ENCODE measurements at regions not wholly inside any gene's neighbourhood (a gene's known extent, or its start where the extent isn't known, plus 50 kb on each side); places are given as distances from the start of the nearest gene placed in this dataset.

DNA sequence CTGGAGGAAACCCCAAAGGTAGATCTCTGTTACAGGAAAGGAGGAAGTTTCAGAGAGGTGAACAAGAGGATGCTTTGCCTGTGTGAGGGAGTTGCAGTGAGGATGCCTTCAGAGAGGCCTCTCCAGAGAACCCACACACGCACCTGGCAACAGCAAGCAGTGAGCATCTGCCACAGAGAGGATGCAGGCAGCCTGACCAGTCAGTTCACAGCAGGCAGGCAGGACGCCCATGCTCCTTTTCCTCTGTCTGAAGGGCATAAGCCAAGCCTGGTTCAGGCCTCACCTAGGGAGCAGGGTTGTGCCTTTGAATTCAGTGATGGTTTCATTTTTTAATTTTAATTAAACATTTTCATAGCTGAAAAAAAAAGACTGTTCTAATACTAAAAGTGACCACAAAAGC is 346.0 kb upstream of the MARCKS start:
- TF ChIP-seq, protein P1, sequence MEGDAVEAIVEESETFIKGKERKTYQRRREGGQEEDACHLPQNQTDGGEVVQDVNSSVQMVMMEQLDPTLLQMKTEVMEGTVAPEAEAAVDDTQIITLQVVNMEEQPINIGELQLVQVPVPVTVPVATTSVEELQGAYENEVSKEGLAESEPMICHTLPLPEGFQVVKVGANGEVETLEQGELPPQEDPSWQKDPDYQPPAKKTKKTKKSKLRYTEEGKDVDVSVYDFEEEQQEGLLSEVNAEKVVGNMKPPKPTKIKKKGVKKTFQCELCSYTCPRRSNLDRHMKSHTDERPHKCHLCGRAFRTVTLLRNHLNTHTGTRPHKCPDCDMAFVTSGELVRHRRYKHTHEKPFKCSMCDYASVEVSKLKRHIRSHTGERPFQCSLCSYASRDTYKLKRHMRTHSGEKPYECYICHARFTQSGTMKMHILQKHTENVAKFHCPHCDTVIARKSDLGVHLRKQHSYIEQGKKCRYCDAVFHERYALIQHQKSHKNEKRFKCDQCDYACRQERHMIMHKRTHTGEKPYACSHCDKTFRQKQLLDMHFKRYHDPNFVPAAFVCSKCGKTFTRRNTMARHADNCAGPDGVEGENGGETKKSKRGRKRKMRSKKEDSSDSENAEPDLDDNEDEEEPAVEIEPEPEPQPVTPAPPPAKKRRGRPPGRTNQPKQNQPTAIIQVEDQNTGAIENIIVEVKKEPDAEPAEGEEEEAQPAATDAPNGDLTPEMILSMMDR (IDR thresholded peaks at IDR 0.05; ENCODE audit: low read depth, low read length, missing control alignments) = no peak
- no peak overlapping the region for H3K4me3 ChIP-seq (ENCODE audit: low read depth, low read length)
- no peak for DNase-seq (ENCODE audit: low read depth)
- in situ Hi-C loops (cut with HindIII; ENCODE audit: low sequenced_read_pairs) = no loop called here

DNA sequence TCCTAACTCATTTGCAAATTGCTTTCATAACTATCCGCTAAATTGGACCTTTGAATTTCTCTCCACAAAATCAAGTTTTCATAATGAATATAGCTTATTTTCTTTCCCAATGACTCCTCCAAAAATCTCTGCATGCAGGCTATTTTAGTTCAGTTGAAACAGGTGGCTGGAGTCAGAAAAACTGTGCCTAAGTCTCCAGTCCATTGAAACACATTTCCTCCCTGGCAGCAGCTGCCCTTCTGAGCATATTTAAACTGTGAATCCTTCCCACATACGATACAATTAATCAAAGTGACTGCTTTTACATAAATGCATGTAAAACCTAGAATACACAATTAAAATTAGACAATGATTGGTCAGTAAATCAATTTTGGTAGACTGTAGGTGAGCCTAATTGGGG is 344.6 kb upstream of the MARCKS start:
- in situ Hi-C loops (cut with HindIII; ENCODE audit: low sequenced_read_pairs) = no loop called here
- no peak for DNase-seq (ENCODE audit: low read depth)
- H3K4me3 ChIP-seq (ENCODE audit: low read depth, low read length) = no peak overlapping the region
- TF ChIP-seq, protein P1 (IDR thresholded peaks at IDR 0.05; ENCODE audit: low read depth, low read length, missing control alignments) = no peak

DNA sequence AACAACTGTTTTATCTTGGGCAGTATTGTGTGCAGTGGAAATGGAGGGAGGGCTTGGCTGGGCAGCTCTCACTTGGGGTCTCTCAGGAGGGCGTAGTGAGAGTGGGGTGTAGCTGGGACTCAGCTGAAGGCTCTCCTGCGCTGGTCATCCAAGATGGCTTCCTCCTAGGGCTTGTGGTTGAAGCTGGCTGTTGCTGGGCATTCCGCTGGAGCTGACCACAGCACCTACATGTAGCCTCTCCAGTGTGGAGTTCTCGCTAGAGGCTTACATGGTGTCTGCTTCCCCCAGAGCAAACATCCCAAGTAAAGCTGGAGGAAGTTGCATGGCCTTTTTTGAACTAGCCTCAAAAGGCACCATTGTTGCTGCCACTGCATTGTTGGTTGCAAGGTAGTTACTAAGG is 344.1 kb upstream of the MARCKS start:
- in situ Hi-C loops (cut with HindIII; ENCODE audit: low sequenced_read_pairs) = no loop called here
- H3K4me3 ChIP-seq (ENCODE audit: low read depth, low read length) = no peak overlapping the region
- no peak for DNase-seq (ENCODE audit: low read depth)
- TF ChIP-seq, protein P1 (IDR thresholded peaks at IDR 0.05; ENCODE audit: low read depth, low read length, missing control alignments) = no peak

DNA sequence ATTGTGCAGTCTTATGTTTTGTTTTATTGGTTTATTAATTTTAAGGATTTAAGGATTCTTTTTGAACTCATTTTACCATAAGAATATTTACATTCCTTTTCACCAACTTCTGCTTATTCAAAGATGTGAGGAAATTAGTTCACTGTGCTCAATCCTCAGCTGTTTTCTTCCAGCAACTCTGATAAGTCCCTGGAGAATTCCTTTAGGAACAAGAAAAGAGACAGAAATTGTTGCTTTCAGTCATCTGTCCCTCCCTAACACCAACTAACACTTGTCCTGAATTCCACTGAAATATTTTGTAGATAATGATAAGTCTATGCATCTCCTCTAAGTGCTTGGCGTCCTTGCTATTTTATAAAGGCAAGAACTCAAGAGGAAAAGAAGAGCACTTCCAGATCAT is 334.8 kb upstream of the MARCKS start:
- in situ Hi-C loops (cut with HindIII; ENCODE audit: low sequenced_read_pairs) = no loop called here
- no peak overlapping the region for H3K4me3 ChIP-seq (ENCODE audit: low read depth, low read length)
- no peak for DNase-seq (ENCODE audit: low read depth)
- TF ChIP-seq, protein P1 (IDR thresholded peaks at IDR 0.05; ENCODE audit: low read depth, low read length, missing control alignments) = no peak

DNA sequence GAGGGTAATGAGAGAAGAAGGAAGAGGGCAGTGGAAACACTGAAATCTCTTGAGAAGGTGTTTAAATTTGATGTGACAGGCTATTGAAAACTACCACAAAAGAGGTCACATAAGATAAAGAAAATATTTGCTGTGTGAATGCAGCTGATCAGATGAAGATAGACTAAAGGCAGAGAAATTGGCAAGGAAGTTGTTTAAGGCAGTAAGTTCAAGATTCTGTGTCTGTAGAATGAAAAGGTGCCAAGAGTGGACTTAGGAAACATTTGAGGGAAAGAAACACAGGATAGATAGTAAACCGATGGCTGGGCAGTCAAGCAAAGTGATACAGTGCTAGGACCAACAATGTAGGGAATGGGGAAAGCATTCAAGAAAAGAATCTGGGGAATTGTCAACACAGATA is 332.3 kb upstream of the MARCKS start:
- TF ChIP-seq, protein P1 (IDR thresholded peaks at IDR 0.05; ENCODE audit: low read depth, low read length, missing control alignments) = no peak
- no peak for DNase-seq (ENCODE audit: low read depth)
- H3K4me3 ChIP-seq (ENCODE audit: low read depth, low read length) = no peak overlapping the region
- in situ Hi-C loops (cut with HindIII; ENCODE audit: low sequenced_read_pairs) = no loop called here

DNA sequence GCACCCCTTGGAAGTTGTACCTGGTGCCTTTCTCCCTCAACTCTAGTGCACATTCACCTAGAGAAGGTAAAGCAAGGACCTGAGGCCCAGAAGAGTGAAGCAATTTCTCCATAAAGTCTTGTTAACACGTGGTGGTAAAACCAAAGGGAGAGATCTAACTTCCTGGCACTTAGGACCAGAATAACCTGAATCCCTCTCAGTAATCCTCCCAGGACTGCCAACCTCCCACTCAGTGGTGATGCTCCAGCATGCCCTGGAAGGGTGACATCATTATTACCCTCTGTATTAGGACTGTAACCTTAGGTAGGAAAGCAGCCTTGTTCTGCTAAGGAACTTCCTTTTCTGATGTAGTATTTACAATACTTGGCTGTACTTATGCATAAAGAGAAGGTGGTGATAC is 330.6 kb upstream of the MARCKS start:
- TF ChIP-seq, protein P1 (IDR thresholded peaks at IDR 0.05; ENCODE audit: low read depth, low read length, missing control alignments) = no peak
- DNase-seq (ENCODE audit: low read depth) = no peak
- no peak overlapping the region for H3K4me3 ChIP-seq (ENCODE audit: low read depth, low read length)
- in situ Hi-C loops (cut with HindIII; ENCODE audit: low sequenced_read_pairs) = no loop called here

DNA sequence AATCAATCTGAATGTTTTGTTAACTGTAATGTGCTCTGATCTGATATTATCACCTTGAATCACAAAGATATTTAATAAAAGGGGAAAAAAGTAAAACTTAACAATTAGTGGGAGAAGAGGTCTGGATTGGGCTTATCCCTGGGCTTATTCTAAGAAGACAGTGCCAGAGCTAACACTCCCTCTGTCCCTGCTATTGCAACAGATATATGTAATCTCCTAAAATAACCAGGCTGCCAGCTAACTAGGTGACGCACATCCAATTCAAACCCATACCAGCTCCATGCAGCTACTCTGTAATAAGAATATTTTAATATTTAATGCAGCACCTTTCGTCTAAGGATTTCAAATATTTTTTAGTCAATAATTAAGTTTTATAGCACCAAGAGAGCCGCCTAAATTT is 330.1 kb upstream of the MARCKS start:
- H3K4me3 ChIP-seq (ENCODE audit: low read depth, low read length) = no peak overlapping the region
- no peak for DNase-seq (ENCODE audit: low read depth)
- TF ChIP-seq, protein P1 (IDR thresholded peaks at IDR 0.05; ENCODE audit: low read depth, low read length, missing control alignments) = no peak
- in situ Hi-C loops (cut with HindIII; ENCODE audit: low sequenced_read_pairs) = no loop called here

All from astrocyte of the cerebellum (primary cell).